GM21529 (cell line): ENCODE measurements at regions not wholly inside any gene's neighbourhood (a gene's known extent, or its start where the extent isn't known, plus 50 kb on each side); places are given as distances from the start of the nearest gene placed in this dataset.
"Not testable (repeated sequence)": the region's sequence is repeated elsewhere in the genome, so short reads cannot be mapped to it uniquely, and the experiment has no call there.

Experiments used
- ATAC-seq: cut with Tn5 transposase; IDR thresholded peaks from one replicate; pipeline ENCODE4 v1.9.1; 2021; ENCODE audit not compliant: unreplicated experiment

- ATAC-seq: no peak
Measured at GRCh38 chr1:214141486-214141885, 139.5 kb upstream of the SMYD2 start.

GRCh38 chr1:214143006-214143992 is 137.7 kb upstream of the SMYD2 start:
- ATAC-seq: no peak

GRCh38 chr1:214144521-214144920 is 136.4 kb upstream of the SMYD2 start:
- ATAC-seq: not testable (repeated sequence)

GRCh38 chr1:214146523-214146922 is 134.4 kb upstream of the SMYD2 start:
- ATAC-seq: no peak

- no peak for ATAC-seq
Measured at GRCh38 chr1:214154596-214155292, 126.2 kb upstream of the SMYD2 start.

- no peak for ATAC-seq
Measured at GRCh38 chr1:214155987-214156625, 124.9 kb upstream of the SMYD2 start.

- no peak for ATAC-seq
Measured at GRCh38 chr1:214164173-214164572, 116.8 kb upstream of the SMYD2 start.

- ATAC-seq: no peak
Measured at GRCh38 chr1:214165850-214166374, 115.0 kb upstream of the SMYD2 start.

GRCh38 chr1:214174508-214175199 is 106.3 kb upstream of the SMYD2 start:
- no peak for ATAC-seq

GRCh38 chr1:214178102-214178501 is 102.9 kb upstream of the SMYD2 start:
- ATAC-seq: no peak

- no peak for ATAC-seq
Measured at GRCh38 chr1:214184992-214185391, 96.0 kb upstream of the SMYD2 start.

- ATAC-seq: no peak
Measured at GRCh38 chr1:214186103-214186824, 94.7 kb upstream of the SMYD2 start.

GRCh38 chr1:214187121-214187900 is 93.6 kb upstream of the SMYD2 start:
- ATAC-seq: no peak

- no peak for ATAC-seq
Measured at GRCh38 chr1:214187933-214188332, 93.0 kb upstream of the SMYD2 start.

- no peak for ATAC-seq
Measured at GRCh38 chr1:214188835-214189234, 92.1 kb upstream of the SMYD2 start.

- ATAC-seq: no peak
Measured at GRCh38 chr1:214192825-214193643, 87.9 kb upstream of the SMYD2 start.

GRCh38 chr1:214193691-214194090 is 87.3 kb upstream of the SMYD2 start:
- ATAC-seq: no peak

- ATAC-seq: no peak
Measured at GRCh38 chr1:214198571-214198970, 82.4 kb upstream of the SMYD2 start.
